ENCODE measurements at regions not wholly inside any gene's neighbourhood (a gene's known extent, or its start where the extent isn't known, plus 50 kb on each side); places are given as distances from the start of the nearest gene placed in this dataset.

DNA sequence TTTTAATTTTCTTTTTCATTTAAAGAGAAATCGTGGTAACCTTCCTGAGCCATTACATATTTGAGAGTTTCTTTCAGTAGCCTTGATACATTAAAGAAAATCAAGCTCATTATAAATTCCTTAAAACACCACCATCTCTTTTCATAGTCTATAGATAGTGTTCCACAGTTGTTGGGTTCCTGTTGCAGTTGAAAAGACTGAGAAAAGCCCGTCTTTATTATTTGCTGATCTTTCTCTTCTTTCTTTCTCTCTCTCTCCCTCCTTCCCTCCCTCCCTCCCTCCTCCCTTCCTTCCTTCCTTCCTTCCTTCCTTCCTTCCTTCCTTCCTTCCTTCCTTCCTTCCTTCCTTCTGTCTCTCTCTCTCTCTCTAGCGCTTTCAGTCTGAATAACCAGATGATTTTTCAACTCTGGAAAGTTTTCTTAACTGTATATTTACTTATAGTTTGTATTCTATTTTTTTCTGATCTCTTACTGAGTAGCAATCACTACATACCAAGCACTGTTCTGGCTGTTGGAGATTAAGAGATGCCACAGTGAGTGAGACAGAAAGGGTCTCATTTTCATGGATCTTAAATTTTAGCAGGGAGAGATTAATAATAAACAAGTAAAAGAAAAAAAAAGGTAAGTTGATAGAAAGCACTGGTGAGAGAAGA is 157.5 kb downstream of the TINAG start:
- DNase-seq (ENCODE audit: low spot score), result no peak
- TF ChIP-seq, protein P1, sequence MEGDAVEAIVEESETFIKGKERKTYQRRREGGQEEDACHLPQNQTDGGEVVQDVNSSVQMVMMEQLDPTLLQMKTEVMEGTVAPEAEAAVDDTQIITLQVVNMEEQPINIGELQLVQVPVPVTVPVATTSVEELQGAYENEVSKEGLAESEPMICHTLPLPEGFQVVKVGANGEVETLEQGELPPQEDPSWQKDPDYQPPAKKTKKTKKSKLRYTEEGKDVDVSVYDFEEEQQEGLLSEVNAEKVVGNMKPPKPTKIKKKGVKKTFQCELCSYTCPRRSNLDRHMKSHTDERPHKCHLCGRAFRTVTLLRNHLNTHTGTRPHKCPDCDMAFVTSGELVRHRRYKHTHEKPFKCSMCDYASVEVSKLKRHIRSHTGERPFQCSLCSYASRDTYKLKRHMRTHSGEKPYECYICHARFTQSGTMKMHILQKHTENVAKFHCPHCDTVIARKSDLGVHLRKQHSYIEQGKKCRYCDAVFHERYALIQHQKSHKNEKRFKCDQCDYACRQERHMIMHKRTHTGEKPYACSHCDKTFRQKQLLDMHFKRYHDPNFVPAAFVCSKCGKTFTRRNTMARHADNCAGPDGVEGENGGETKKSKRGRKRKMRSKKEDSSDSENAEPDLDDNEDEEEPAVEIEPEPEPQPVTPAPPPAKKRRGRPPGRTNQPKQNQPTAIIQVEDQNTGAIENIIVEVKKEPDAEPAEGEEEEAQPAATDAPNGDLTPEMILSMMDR (IDR thresholded peaks at IDR 0.05; ENCODE audit: extremely low read depth, missing control alignments), result no peak

- TF ChIP-seq, protein P1 (IDR thresholded peaks at IDR 0.05; ENCODE audit: extremely low read depth, missing control alignments), result no peak
Measured at GRCh38 chr6:54467384-54467783, 159.1 kb downstream of the TINAG start.

DNA sequence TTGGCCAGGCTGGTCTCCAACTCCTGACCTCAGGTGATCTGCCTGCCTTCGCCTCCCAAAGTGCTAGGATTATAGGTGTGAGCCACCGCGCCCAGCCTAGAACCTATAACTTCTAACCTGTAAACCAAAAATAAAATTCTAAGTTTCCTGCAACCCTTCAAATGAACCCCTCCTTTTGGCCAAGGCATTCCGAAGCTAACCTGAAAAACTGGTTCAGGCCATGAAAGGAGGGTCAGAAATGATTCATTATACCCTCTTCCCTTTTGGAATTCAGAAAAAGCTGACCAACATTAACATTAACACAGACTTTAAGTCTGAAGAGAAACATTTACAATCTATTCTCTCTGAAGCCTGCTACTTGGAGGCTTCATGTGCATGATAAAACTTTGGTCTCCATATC is 165.1 kb downstream of the TINAG start:
- DNase-seq (ENCODE audit: low spot score), result no peak
- TF ChIP-seq, protein P1 (IDR thresholded peaks at IDR 0.05; ENCODE audit: extremely low read depth, missing control alignments), result no peak

More at GRCh38 chr6:54467384-54467783, 159.1 kb downstream of the TINAG start:
- no peak for DNase-seq (ENCODE audit: low spot score)

- TF ChIP-seq, protein P1 (IDR thresholded peaks at IDR 0.05; ENCODE audit: extremely low read depth, missing control alignments), result no peak
- DNase-seq (ENCODE audit: low spot score), result no peak
Measured at GRCh38 chr6:54474898-54475297, 166.7 kb downstream of the TINAG start.

- no peak for DNase-seq (ENCODE audit: low spot score)
- TF ChIP-seq, protein P1 (IDR thresholded peaks at IDR 0.05; ENCODE audit: extremely low read depth, missing control alignments), result no peak
Measured at GRCh38 chr6:54481091-54481490, 172.8 kb downstream of the TINAG start.

DNA sequence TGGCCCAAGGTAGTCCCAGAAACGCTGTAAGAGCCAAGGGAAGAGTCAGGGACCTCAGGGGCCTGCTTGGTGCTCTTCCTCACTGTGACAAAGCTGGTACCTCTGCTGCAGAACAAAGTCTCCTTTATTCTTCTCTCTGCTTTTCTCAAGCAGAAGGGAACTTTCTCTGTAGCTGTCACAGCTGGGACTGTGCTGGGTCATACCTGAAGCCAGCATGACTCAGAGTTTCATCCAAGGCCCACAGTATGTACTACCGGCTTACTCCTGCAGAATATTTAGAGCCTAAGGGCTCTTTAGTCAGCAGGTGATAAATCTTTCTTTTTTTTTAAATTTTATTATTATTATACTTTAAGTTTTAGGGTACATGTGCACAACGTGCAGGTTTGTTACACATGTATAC is 183.2 kb downstream of the TINAG start:
- no peak for DNase-seq (ENCODE audit: low spot score)
- TF ChIP-seq, protein P1 (IDR thresholded peaks at IDR 0.05; ENCODE audit: extremely low read depth, missing control alignments), result no peak

GRCh38 chr6:54493138-54493537 is 184.9 kb downstream of the TINAG start:
- TF ChIP-seq, protein P1 (IDR thresholded peaks at IDR 0.05; ENCODE audit: extremely low read depth, missing control alignments), result no peak
- DNase-seq (ENCODE audit: low spot score), result no peak
